Thoracic aorta (tissue), 2 donors: ENCODE measurements at regions not wholly inside any gene's neighbourhood (a gene's known extent, or its start where the extent isn't known, plus 50 kb on each side); places are given as distances from the start of the nearest gene placed in this dataset.

Experiments used
- ATAC-seq: fragments of 150-250 bp; one replicate; pipeline ENCODE4 v1.8.0; 2017; ENCODE audit warnings: low read depth; ENCODE audit not compliant: insufficient number of reproducible peaks, low FRiP score
- DNase-seq: peaks from one replicate; pipeline ENCODE4 v3.0.0-alpha.2; 2020; ENCODE audit warnings: low spot score
- H3K27ac ChIP-seq, 2 donors: fragments of 200-600 bp; sonication (generic); 1 replicate in 1 of 2; 2 replicates in 1 of 2; pipeline ENCODE4 v1.5.1; 2016; ENCODE audit warnings: mild to moderate bottlenecking in 2 of 2, moderate library complexity in 2 of 2
- H3K27me3 ChIP-seq: fragments of 200-600 bp; sonication (generic); replicated peaks from 2 replicates; pipeline ENCODE4 v1.6.0; 2016; ENCODE audit warnings: mild to moderate bottlenecking; ENCODE audit not compliant: insufficient read depth
- H3K36me3 ChIP-seq: fragments of 200-600 bp; sonication (generic); one replicate; pipeline ENCODE4 v1.5.1; 2016
- H3K4me1 ChIP-seq, 2 donors: fragments of 200-600 bp; sonication (generic); 1 replicate in 1 of 2; 2 replicates in 1 of 2; pipeline versions ENCODE4 v1.5.1 to v1.6.0; 2016; ENCODE audit warnings: low read depth in 2 of 2, mild to moderate bottlenecking in 1 of 2; ENCODE audit not compliant: control insufficient read depth in 1 of 2
- H3K4me3 ChIP-seq: fragments of 200-600 bp; sonication (generic); 2 replicates; pipeline ENCODE4 v1.5.1; 2016; ENCODE audit warnings: mild to moderate bottlenecking
- H3K9me3 ChIP-seq: fragments of 200-600 bp; sonication (generic); 2 replicates; pipeline ENCODE4 v1.5.1; 2016
- TF ChIP-seq, protein P1 (sequence below): fragments of 200-600 bp; sonication (generic); IDR thresholded peaks from one replicate; pipeline ENCODE4 v1.5.1; 2019; ENCODE audit warnings: antibody characterized with exemption

DNA sequence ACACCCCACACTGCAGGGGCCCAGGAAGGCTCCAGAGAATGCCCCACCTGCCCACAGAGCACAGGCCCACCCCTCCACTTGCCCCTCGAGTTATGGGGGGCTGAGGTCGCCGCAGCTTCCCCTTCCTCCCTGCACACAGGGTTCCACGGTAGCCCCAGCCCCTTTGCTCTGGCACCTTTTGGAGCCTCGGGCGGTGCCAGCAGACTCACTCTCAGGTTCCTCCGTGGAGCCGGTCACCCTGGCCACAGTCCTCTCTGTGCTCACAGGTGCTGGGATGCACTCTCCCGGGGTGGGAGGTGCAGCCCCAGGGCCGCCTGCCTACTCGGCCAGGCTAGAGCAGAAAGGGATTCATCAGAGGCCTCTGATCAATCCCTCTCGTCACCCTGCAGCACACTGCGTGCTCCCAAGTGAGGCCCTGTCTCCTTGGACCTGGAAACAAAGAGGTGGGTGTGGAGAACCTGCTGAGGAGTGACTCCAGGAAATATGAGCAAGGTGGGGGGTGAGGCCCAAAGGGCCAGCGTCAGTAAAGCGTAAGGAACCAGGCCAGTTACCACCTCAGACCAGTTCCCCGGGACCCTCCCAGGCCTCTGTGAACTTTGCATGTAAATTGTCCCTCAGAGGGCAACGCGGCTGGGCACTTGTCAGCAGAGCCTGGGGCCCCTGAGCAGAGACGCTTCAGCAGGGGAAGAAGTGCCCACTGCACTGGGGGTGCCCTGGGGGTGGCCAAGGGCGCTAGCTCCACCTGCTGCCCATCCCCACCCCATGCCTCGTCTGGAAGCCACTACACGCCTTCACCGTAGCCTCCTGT, 167.8 kb downstream of the OLFM1 start:
- Histone ChIP-seq H3K4me1 (no peaks in the 10 kb centered on the region), H3K27me3 (no peaks in the 10 kb centered on the region), H3K27ac (no peak overlapping the region), H3K4me3 (no peak overlapping the region), H3K36me3 (no peaks in the 10 kb centered on the region), H3K9me3 (no peaks in the 10 kb centered on the region)
- no peak for DNase-seq
- ATAC-seq, result no peak
- TF ChIP-seq, protein P1, sequence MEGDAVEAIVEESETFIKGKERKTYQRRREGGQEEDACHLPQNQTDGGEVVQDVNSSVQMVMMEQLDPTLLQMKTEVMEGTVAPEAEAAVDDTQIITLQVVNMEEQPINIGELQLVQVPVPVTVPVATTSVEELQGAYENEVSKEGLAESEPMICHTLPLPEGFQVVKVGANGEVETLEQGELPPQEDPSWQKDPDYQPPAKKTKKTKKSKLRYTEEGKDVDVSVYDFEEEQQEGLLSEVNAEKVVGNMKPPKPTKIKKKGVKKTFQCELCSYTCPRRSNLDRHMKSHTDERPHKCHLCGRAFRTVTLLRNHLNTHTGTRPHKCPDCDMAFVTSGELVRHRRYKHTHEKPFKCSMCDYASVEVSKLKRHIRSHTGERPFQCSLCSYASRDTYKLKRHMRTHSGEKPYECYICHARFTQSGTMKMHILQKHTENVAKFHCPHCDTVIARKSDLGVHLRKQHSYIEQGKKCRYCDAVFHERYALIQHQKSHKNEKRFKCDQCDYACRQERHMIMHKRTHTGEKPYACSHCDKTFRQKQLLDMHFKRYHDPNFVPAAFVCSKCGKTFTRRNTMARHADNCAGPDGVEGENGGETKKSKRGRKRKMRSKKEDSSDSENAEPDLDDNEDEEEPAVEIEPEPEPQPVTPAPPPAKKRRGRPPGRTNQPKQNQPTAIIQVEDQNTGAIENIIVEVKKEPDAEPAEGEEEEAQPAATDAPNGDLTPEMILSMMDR, result no peak

DNA sequence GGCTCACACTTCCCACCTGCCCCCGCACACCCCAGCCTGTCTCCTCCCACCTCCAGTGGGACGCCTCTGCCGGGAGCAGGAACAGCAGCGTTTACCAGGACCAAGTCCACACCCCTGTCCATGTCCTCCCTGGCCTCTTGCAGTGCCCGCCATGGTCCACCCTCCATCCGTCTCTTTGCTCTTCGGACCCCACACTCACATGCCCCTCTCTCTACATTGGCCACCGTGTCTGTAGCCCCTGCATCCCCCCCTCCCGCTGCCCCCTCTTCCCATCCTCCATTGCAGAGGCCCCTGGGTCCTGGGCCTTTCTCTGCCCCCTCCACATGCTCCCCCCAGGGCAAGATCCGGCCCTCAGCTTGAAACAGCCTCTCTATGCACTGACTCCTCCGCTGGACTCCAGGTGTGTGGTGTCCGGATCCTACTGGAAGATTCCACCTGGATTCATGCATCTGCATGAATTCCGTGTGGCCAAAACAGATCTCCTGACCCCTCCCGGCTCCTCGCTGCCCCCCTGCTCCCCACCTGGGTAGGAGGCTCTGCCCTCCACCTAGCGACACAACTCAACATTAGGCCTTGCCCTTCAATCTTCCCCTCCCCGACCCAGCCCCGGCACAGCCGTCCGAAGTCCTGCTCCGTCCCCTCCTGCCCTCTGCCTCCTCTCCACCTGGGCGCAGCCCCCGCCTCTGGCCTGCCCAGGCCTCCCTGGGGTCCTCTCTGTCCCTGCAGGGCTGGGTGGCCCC, 168.5 kb downstream of the OLFM1 start:
- no peak overlapping the region for H3K4me3 ChIP-seq
- DNase-seq (no peak), ATAC-seq (no peak)
- H3K4me1 ChIP-seq, result no peaks in the 10 kb centered on the region
- TF ChIP-seq, protein P1, result no peak
- no peaks in the 10 kb centered on the region for H3K9me3 ChIP-seq
- H3K27me3 ChIP-seq, result no peaks in the 10 kb centered on the region
- no peak overlapping the region for H3K27ac ChIP-seq
- H3K36me3 ChIP-seq, result no peaks in the 10 kb centered on the region

DNA sequence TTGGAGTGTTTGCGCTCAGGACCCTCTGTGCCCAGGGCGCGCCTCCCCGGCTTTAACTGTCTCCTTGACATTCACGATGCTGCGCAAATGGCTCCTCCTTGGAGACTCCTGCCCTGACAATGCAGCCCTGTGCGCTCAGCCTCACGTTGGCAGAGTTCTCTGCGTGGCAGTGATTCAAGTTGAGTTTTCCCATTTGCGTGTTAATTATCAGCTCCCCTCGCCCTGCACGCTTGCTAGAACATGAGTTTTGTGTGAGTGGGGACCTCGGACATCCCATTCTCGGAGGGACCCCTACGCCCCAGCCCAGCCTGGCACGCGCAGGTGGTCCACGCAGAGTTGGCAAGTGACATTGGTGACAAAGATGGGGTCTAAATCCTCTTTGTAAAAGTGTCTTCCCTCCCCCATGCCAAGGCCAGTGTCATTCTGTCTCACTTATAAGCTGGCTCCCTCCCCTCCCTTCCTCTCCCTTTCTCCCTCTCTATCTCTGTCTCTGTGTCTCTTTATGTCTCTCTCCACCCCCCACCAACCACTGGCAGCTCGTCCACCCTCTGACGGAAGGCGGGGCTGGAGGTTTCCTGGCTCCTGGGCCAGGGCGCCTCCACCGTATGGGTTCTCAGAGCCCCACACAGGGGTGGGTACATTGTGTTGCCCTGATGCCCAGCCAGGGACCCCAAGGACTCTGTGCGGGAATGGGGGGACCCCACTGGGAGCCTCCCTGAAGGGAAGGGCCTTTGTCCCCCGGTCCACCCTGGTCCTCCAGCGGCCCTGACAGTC, 169.3 kb downstream of the OLFM1 start:
- ATAC-seq, result no peak
- H3K36me3 ChIP-seq, result no peaks in the 10 kb centered on the region
- no peak overlapping the region for H3K4me3 ChIP-seq
- TF ChIP-seq, protein P1, result no peak
- no peak for DNase-seq
- no peaks in the 10 kb centered on the region for H3K27me3 ChIP-seq
- no peaks in the 10 kb centered on the region for H3K4me1 ChIP-seq
- H3K27ac ChIP-seq, result no peak overlapping the region
- no peaks in the 10 kb centered on the region for H3K9me3 ChIP-seq

DNA sequence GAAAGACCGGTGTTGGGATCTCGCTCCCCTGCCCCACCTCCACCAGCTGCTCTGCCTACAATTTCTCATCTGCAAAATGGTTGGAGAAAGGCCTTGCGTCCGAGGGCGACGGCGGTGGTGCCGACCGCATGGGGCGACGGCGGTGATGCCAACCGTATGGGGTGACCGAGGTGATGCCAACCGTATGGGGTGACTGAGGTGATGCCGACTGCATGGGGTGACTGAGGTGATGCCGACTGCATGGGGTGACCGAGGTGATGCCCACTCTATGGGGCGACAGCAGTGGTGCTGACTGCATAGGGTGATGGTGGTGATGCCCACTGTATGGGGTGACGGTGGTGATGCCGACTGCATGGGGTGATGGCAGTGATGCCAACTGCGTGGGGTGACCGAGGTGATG, 171.0 kb downstream of the OLFM1 start:
- no peaks in the 10 kb centered on the region for H3K36me3 ChIP-seq
- H3K27me3 ChIP-seq, result no peaks in the 10 kb centered on the region
- no peak for DNase-seq
- no peak for ATAC-seq
- no peak overlapping the region for H3K27ac ChIP-seq
- no peaks in the 10 kb centered on the region for H3K9me3 ChIP-seq
- H3K4me3 ChIP-seq, result no peak overlapping the region
- TF ChIP-seq, protein P1, result no peak
- H3K4me1 ChIP-seq, result no peaks in the 10 kb centered on the region

DNA sequence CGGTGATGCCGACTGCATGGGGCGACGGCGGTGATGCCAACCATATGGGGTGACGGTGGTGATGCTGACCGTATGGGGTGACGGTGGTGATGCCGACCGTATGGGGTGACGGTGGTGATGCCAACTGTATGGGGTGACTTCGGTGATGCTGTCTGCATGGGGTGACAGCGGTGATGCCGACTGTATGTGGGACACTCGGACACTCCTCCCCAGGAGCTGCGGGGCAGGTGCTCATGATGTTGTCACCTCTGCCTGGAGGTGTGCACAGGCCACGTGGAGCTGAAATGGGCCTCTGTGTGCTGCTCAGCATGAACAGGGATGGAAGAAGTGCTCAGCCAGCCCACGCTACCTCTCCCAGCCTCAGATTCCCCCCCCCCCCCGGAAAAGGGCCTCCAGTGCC, 171.8 kb downstream of the OLFM1 start:
- H3K27me3 ChIP-seq, result no peaks in the 10 kb centered on the region
- H3K4me3 ChIP-seq, result no peak overlapping the region
- H3K36me3 ChIP-seq, result no peaks in the 10 kb centered on the region
- TF ChIP-seq, protein P1, result no peak
- no peaks in the 10 kb centered on the region for H3K4me1 ChIP-seq
- DNase-seq (no peak), ATAC-seq (no peak)
- no peaks in the 10 kb centered on the region for H3K9me3 ChIP-seq
- H3K27ac ChIP-seq, result no peak overlapping the region
